A549 (cell line): ENCODE measurements at regions not wholly inside any gene's neighbourhood (a gene's known extent, or its start where the extent isn't known, plus 50 kb on each side); places are given as distances from the start of the nearest gene placed in this dataset.

ENCODE experiments used
- ATAC-seq, 2 experiments: fragments of 200-7000 bp in 1 of 2; fragments of >200 bp in 1 of 2; cut with Nextera tagmentation in 1 of 2; cut with Tn5 transposase in 1 of 2; 3 replicates each; pipeline versions ENCODE4 v1.8.0 to v1.9.1; 2018 to 2020; ENCODE audit warnings: mild to moderate bottlenecking in 1 of 2, moderate library complexity in 1 of 2
- CTCF ChIA-PET: fragments of 300-600 bp; sonication (Branson Sonifier 250); formaldehyde crosslinking; extraction: SDS; loops from one replicate; lab custom pipeline; 2021; ENCODE audit warnings: antibody characterized with exemption, inconsistent platforms; lab: Yijun Ruan, JAX
- POLR2A ChIA-PET: fragments of 350-600 bp; formaldehyde crosslinking; extraction: SDS; loops from one replicate; lab custom pipeline; 2021; ENCODE audit warnings: antibody characterized with exemption, inconsistent platforms; lab: Yijun Ruan, JAX
- DNase-seq, 2 experiments: peaks; one replicate each; pipeline versions ENCODE4 v3.0.0 to v3.0.0-alpha.2; 2011 to 2016; ENCODE audit warnings: low read depth in 1 of 2, low spot score in 1 of 2
- FAIRE-seq: peaks from 2 replicates; lab custom pipeline; 2011; peaks lifted over from hg19 to GRCh38; lab: Jason Lieb, UNC
- H3K27ac ChIP-seq, 2 experiments: fragments of >200 bp; sonication (Bioruptor Twin); formaldehyde crosslinking; 3 replicates each; pipeline ENCODE4 v1.5.1; 2016 to 2017
- H3K4me1 ChIP-seq: fragments of >200 bp; sonication (Bioruptor Twin); formaldehyde crosslinking; 3 replicates; pipeline ENCODE4 v1.6.1; 2016
- H3K4me2 ChIP-seq: fragments of >200 bp; sonication (Bioruptor Twin); formaldehyde crosslinking; 3 replicates; pipeline ENCODE4 v1.6.1; 2016
- H3K4me3 ChIP-seq: fragments of >200 bp; sonication (Bioruptor Twin); formaldehyde crosslinking; 3 replicates; pipeline ENCODE4 v1.5.1; 2016
- H3K9me3 ChIP-seq: fragments of >200 bp; sonication (Bioruptor Twin); formaldehyde crosslinking; 3 replicates; pipeline ENCODE4 v1.6.1; 2016
- ATOH8 ChIP-seq: fragments of 250-450 bp; sonication (Bioruptor Pico); IDR thresholded peaks from 2 replicates; pipeline ENCODE4 v1.5.0; 2020; ENCODE audit warnings: low read depth, mild to moderate bottlenecking, moderate library complexity
- CBX2 ChIP-seq: fragments of 200-600 bp; sonication (generic); IDR thresholded peaks from 2 replicates; pipeline ENCODE4 v1.6.1; 2016; ENCODE audit warnings: low read depth, mild to moderate bottlenecking, borderline replicate concordance
- CBX8 ChIP-seq: fragments of 200-600 bp; sonication (generic); IDR thresholded peaks from 2 replicates; pipeline ENCODE4 v1.6.1; 2016
- CHD2 ChIP-seq: fragments of 150-350 bp; IDR thresholded peaks from 2 replicates; pipeline ENCODE4 v1.6.1; 2014; ENCODE audit warnings: low read length; ENCODE audit not compliant: partially characterized antibody
- EHF ChIP-seq: fragments of 250-450 bp; sonication (Bioruptor Pico); IDR thresholded peaks from 2 replicates; pipeline ENCODE4 v1.5.0; 2020; ENCODE audit warnings: mild to moderate bottlenecking
- ELK1 ChIP-seq: fragments of 150-350 bp; IDR thresholded peaks from 2 replicates; pipeline ENCODE4 v1.6.1; 2014; ENCODE audit warnings: low read depth, mild to moderate bottlenecking, low read length
- GATA3 ChIP-seq: IDR thresholded peaks from 2 replicates; pipeline ENCODE4 v1.6.1; 2012; ENCODE audit warnings: borderline replicate concordance
- HDAC2 ChIP-seq: fragments of 200-600 bp; sonication (generic); IDR thresholded peaks from 2 replicates; pipeline ENCODE4 v1.6.1; 2016
- HES2 ChIP-seq: fragments of >200 bp; sonication (Bioruptor Twin); formaldehyde crosslinking; IDR thresholded peaks from 2 replicates; pipeline ENCODE4 v1.6.1; 2016
- HOXA7 ChIP-seq: fragments of 250-450 bp; sonication (Bioruptor Pico); IDR thresholded peaks from 2 replicates; pipeline ENCODE4 v1.5.0; 2020; ENCODE audit warnings: mild to moderate bottlenecking, moderate library complexity
- KDM1A ChIP-seq: fragments of 200-600 bp; sonication (generic); IDR thresholded peaks from 2 replicates; pipeline ENCODE4 v1.6.1; 2016; ENCODE audit warnings: low read depth, mild to moderate bottlenecking
- KDM5A ChIP-seq: fragments of 200-600 bp; sonication (generic); IDR thresholded peaks from 2 replicates; pipeline ENCODE4 v1.6.1; 2016; ENCODE audit warnings: antibody characterized with exemption, mild to moderate bottlenecking
- MAX ChIP-seq: IDR thresholded peaks from 2 replicates; pipeline ENCODE4 v1.6.1; 2012
- MYC ChIP-seq: IDR thresholded peaks from 2 replicates; pipeline ENCODE4 v1.6.1; 2012; ENCODE audit warnings: mild to moderate bottlenecking, inconsistent platforms, low read length, improper control_type of control experiment, borderline replicate concordance
- NFE2L2 ChIP-seq: fragments of 150-350 bp; conservative IDR thresholded peaks from 2 replicates; pipeline ENCODE4 v1.6.1; 2014; ENCODE audit warnings: low read length
- PBX3 ChIP-seq: IDR thresholded peaks from 2 replicates; pipeline ENCODE4 v1.6.1; 2012
- PHF8 ChIP-seq: fragments of 200-600 bp; sonication (generic); IDR thresholded peaks from 2 replicates; pipeline ENCODE4 v1.6.1; 2016; ENCODE audit warnings: low read depth, mild to moderate bottlenecking, antibody characterized with exemption, moderate library complexity, borderline replicate concordance
- POLR2A ChIP-seq: IDR thresholded peaks from 2 replicates; pipeline ENCODE4 v1.6.1; 2012; ENCODE audit warnings: mild to moderate bottlenecking, low read length
- RAD21 ChIP-seq, 2 experiments: fragments of >200 bp in 1 of 2; sonication (Bioruptor Twin) in 1 of 2; formaldehyde crosslinking in 1 of 2; IDR thresholded peaks in 1 of 2; conservative IDR thresholded peaks in 1 of 2; 2 replicates in 1 of 2; 3 replicates in 1 of 2; pipeline ENCODE4 v1.6.1; 2012 to 2018; ENCODE audit warnings: inconsistent platforms in 1 of 2
- RARB ChIP-seq: fragments of 250-450 bp; sonication (Bioruptor Pico); IDR thresholded peaks from 2 replicates; pipeline ENCODE4 v1.8.0; 2021; ENCODE audit warnings: mild to moderate bottlenecking, moderate library complexity
- RCOR1 ChIP-seq: fragments of 150-350 bp; IDR thresholded peaks from 2 replicates; pipeline ENCODE4 v1.6.1; 2014; ENCODE audit warnings: antibody characterized with exemption, low read length, low read depth
- REST ChIP-seq: fragments of 200-600 bp; sonication (generic); IDR thresholded peaks from 2 replicates; pipeline ENCODE4 v1.6.1; 2016; ENCODE audit warnings: antibody characterized with exemption, mild to moderate bottlenecking, moderate library complexity
- RFX5 ChIP-seq: fragments of 450-650 bp; IDR thresholded peaks from 2 replicates; pipeline ENCODE4 v1.7.1; 2014; ENCODE audit warnings: antibody characterized with exemption, mild to moderate bottlenecking, moderate library complexity
- RNF2 ChIP-seq: fragments of 200-600 bp; sonication (generic); IDR thresholded peaks from 2 replicates; pipeline ENCODE4 v1.6.1; 2016; ENCODE audit warnings: low read depth, mild to moderate bottlenecking, antibody characterized with exemption, moderate library complexity, borderline replicate concordance
- TP53 ChIP-seq: fragments of 250-450 bp; sonication (Bioruptor Pico); IDR thresholded peaks from 2 replicates; pipeline ENCODE4 v1.5.0; 2021; ENCODE audit warnings: mild to moderate bottlenecking, moderate library complexity
- ZC3H11A ChIP-seq: fragments of 450-650 bp; IDR thresholded peaks from 2 replicates; pipeline ENCODE4 v1.6.1; 2014; ENCODE audit warnings: antibody characterized with exemption, mild to moderate bottlenecking
- ZSCAN20 ChIP-seq: fragments of 250-450 bp; sonication (Bioruptor Pico); IDR thresholded peaks from 2 replicates; pipeline ENCODE4 v1.8.0; 2022; ENCODE audit warnings: mild to moderate bottlenecking, moderate library complexity
- WGBS: methylation state at CpG from one replicate; pipeline ENCODE4 v1.1.6; 2017; ENCODE audit errors: missing lambda C conversion rate; 5-methylcytosine and 5-hydroxymethylcytosine counted together

- no peak overlapping the region for H3K4me3 ChIP-seq
- H3K9me3 ChIP-seq, result no peaks in the 10 kb centered on the region
- ChIA-PET CTCF (interaction anchor here (0.9 kb wide), 1 partner anchor 11 kb away, joined by 3 read pairs; no protein-coding TSS in a partner anchor), POLR2A (no interaction called here)
- no peak for DNase-seq
- no peak overlapping the region for H3K27ac ChIP-seq
- TF ChIP-seq GATA3, result no peak
- TF ChIP-seq TP53, result no peak
- no peak for TF ChIP-seq PHF8
- no peak for TF ChIP-seq CBX2
- no peak for TF ChIP-seq RFX5
- TF ChIP-seq RAD21 (conservative IDR thresholded peaks at IDR 0.05 in 1 of 2, IDR thresholded peaks at IDR 0.05 in 1 of 2), result no peak
- no peak for TF ChIP-seq ATOH8 (CRISPR knock-in tag)
- TF ChIP-seq POLR2A, result no peak
- TF ChIP-seq NFE2L2, result no peak
- TF ChIP-seq HDAC2, result no peak
- no peak for TF ChIP-seq CHD2
- no peak for TF ChIP-seq MYC
- no peak for TF ChIP-seq CBX8
- no peak for TF ChIP-seq ZSCAN20
- 26% methylated on average over 2 of the region's 2 CpGs for WGBS
- no peaks in the 10 kb centered on the region for H3K4me1 ChIP-seq
- ATAC-seq, result no peak
- FAIRE-seq, result no peak
- no peak overlapping the region for H3K4me2 ChIP-seq
Measured at GRCh38 chr3:64814351-64814750, 126.6 kb upstream of the ADAMTS9 start.

- H3K4me1 ChIP-seq, result no peaks in the 10 kb centered on the region
- no peak for DNase-seq
- H3K4me2 ChIP-seq, result no peak overlapping the region
- no peak for TF ChIP-seq RAD21 (conservative IDR thresholded peaks at IDR 0.05 in 1 of 2, IDR thresholded peaks at IDR 0.05 in 1 of 2)
- no peak for TF ChIP-seq PBX3
- TF ChIP-seq HOXA7 (CRISPR knock-in tag), result no peak
- no peak for TF ChIP-seq TP53
- ATAC-seq, result no peak
- CTCF ChIA-PET, result no interaction called here
- POLR2A ChIA-PET, result no interaction called here
- no peak overlapping the region for H3K27ac ChIP-seq
- no peak for FAIRE-seq
- no peak overlapping the region for H3K4me3 ChIP-seq
- 4% methylated on average over 3 of the region's 3 CpGs for WGBS
- H3K9me3 ChIP-seq, result no peaks in the 10 kb centered on the region
Measured at GRCh38 chr3:64813326-64813725, 125.5 kb upstream of the ADAMTS9 start.

- DNase-seq, result no peak
- no peaks in the 10 kb centered on the region for H3K9me3 ChIP-seq
- no peak overlapping the region for H3K27ac ChIP-seq
- no peaks in the 10 kb centered on the region for H3K4me1 ChIP-seq
- no peak overlapping the region for H3K4me3 ChIP-seq
- CTCF ChIA-PET, result no interaction called here
- 0% methylated on average over 2 of the region's 2 CpGs for WGBS
- H3K4me2 ChIP-seq, result no peak overlapping the region
- POLR2A ChIA-PET, result no interaction called here
- ATAC-seq, result no peak
- no peak for FAIRE-seq
- TF ChIP-seq KDM1A (no peak), REST (no peak), RFX5 (no peak), HDAC2 (no peak), RCOR1 (no peak), RNF2 (no peak), EHF (CRISPR knock-in tag) (no peak), CBX2 (no peak), MAX (no peak), HES2 (no peak), CHD2 (no peak), RARB (CRISPR knock-in tag) (no peak), ATOH8 (CRISPR knock-in tag) (no peak), ELK1 (no peak), GATA3 (no peak), KDM5A (no peak), ZC3H11A (no peak), HOXA7 (CRISPR knock-in tag) (no peak)
Measured at GRCh38 chr3:64809086-64809485, 121.3 kb upstream of the ADAMTS9 start.
